ENCODE measurements at regions not wholly inside any gene's neighbourhood (a gene's known extent, or its start where the extent isn't known, plus 50 kb on each side); places are given as distances from the start of the nearest gene placed in this dataset.

DNA sequence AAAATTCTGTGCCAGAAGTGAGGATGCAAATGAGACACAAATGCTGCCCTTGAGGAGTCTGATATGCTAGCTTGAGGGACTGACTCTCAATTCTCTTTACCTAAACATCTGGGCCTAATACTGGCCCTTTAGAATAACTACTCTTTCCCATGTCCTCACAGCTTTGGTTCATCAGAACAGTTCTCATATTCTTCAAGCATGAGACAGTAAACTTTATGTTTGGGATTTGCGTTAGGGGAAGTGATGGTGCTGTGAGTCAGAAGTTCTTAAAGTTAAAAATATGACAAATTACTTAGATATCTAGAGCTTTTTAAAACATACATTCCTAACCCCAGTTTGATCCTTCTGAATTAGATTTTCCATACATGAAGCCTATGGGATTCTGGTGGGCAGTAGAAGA, 665.0 kb upstream of the RGMB start:
- no peak for DNase-seq (ENCODE audit: low read depth)
- TF ChIP-seq, protein P1, sequence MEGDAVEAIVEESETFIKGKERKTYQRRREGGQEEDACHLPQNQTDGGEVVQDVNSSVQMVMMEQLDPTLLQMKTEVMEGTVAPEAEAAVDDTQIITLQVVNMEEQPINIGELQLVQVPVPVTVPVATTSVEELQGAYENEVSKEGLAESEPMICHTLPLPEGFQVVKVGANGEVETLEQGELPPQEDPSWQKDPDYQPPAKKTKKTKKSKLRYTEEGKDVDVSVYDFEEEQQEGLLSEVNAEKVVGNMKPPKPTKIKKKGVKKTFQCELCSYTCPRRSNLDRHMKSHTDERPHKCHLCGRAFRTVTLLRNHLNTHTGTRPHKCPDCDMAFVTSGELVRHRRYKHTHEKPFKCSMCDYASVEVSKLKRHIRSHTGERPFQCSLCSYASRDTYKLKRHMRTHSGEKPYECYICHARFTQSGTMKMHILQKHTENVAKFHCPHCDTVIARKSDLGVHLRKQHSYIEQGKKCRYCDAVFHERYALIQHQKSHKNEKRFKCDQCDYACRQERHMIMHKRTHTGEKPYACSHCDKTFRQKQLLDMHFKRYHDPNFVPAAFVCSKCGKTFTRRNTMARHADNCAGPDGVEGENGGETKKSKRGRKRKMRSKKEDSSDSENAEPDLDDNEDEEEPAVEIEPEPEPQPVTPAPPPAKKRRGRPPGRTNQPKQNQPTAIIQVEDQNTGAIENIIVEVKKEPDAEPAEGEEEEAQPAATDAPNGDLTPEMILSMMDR (IDR thresholded peaks at IDR 0.05; ENCODE audit: control insufficient read depth, extremely low read depth, insufficient read depth): no peak
- H3K4me3 ChIP-seq (ENCODE audit: low read depth, low read length): no peak overlapping the region

DNA sequence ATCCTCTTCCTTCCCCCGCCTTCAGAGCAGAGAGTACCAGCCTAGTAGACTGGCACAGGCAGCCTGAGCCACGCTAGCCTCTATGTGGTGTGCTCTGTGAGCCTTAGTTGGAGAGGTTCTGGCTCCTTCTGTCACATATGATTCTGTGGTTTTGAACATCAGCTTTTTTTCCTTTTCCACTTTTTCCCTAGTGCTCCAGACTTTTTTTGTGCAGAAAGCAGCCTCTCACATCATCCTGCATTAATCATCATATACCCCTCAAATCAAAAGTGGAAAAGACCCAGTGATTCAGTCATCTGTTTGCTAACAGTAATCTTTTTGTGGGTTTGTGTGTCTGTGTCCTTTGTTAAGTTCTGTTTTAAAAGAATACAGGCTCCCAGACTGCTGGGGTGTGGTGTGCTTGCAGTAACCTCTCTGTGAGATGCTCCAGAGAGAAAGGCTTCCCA, 663.9 kb upstream of the RGMB start:
- TF ChIP-seq, protein P1 (IDR thresholded peaks at IDR 0.05; ENCODE audit: control insufficient read depth, extremely low read depth, insufficient read depth): no peak
- no peak overlapping the region for H3K4me3 ChIP-seq (ENCODE audit: low read depth, low read length)
- DNase-seq (ENCODE audit: low read depth): no peak

DNA sequence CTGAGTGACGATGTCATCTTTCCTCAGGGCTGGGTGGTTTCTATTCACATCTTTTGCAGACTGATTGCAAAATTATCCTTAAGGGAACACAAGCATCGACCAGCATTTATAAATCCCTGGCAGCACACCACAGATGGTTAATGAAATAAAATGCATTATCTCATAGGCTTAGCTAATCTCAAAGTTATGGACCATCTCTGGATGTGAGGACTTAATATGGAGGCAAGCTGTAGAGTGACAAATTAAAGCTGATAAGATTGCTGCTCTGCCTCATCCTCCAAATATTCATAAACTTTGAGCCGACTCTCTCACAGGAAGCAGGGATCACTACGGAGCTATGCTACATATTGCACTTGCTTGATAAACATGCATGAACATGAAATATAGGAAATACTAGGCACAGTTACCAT, 663.2 kb upstream of the RGMB start:
- TF ChIP-seq, protein P1 (IDR thresholded peaks at IDR 0.05; ENCODE audit: control insufficient read depth, extremely low read depth, insufficient read depth): no peak
- no peak overlapping the region for H3K4me3 ChIP-seq (ENCODE audit: low read depth, low read length)
- no peak for DNase-seq (ENCODE audit: low read depth)

DNA sequence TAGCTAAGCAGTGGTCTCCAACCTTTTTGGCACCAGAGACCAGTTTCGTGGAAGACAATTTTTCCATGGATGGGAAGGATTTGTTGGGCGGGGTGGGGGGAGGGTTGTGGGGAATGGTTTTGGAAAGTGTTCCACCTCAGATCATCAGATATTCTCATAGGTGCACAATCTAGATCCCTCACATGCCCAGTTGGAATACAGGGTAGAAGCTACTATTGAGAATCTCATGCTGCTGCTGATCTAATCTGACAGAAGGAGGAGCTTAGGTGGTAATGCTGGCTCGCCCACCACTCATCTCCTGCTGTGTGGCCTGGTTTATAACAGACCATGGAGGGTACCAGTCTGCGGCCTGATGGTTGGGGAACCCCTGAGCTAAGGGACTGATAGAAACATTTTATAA, 662.7 kb upstream of the RGMB start:
- DNase-seq (ENCODE audit: low read depth): no peak
- TF ChIP-seq, protein P1 (IDR thresholded peaks at IDR 0.05; ENCODE audit: control insufficient read depth, extremely low read depth, insufficient read depth): no peak
- no peak overlapping the region for H3K4me3 ChIP-seq (ENCODE audit: low read depth, low read length)

DNA sequence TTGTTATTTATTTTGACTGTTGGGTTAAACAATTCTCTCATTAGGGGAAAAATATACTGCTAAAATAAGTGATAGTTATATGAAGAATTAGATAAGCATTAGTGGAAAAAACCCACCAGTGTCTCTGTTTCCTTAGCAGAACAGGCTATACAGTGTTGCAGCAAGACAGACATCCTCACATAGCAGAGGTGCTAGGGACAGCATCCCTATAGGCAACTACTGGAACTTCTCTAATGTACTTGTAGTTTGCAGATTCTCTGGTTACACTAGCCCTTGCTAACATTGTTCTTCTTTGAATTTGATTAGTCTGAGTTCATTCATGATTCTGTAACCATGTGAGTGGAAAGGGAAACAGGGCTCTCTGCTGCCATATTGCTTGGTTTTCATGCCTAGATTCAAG, 661.8 kb upstream of the RGMB start:
- DNase-seq (ENCODE audit: low read depth): no peak
- TF ChIP-seq, protein P1 (IDR thresholded peaks at IDR 0.05; ENCODE audit: control insufficient read depth, extremely low read depth, insufficient read depth): no peak
- H3K4me3 ChIP-seq (ENCODE audit: low read depth, low read length): no peak overlapping the region

DNA sequence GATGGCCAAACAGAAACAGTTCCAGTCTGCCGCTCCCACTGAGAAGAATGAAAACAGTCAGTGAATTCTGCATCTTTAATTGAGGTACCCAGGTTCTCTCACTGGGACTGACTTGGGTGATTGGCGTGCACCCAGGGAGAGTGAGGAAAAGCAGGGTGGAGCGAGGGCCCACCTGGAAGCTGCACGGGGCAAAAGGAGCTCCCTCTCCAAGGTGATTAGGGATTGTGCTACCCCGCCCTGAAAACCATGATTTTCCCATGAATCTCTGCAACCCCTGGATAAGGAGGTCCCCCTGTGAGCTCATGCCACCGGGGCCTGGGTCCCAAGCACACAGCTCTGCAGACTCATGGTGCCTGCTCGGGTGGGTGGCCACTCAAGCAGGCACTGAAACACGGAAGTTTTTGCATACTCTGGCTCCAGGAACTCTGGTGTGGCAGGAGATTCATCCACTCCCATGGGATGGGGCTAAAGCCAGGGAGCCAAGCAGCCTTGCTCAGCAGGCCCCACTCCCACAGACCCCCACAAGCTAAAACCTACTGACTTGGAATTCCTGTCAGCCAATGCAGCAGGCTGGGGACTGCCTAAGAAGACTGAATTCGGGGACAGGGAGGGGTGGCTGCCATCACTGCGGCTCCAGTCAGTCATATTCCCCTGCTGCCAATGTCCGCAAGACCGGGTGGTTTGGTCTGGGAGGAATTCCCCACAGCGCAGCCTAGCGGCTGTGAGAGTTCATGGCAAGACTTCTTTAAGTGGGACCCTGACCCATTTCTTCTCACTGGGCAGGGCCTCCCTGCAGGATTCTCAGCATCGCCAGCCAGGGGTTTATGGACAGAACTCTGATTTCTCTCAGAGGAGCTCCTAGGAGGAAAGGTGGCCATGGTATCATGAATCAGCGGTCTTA, 652.2 kb upstream of the RGMB start:
- no peak for DNase-seq (ENCODE audit: low read depth)
- TF ChIP-seq, protein P1 (IDR thresholded peaks at IDR 0.05; ENCODE audit: control insufficient read depth, extremely low read depth, insufficient read depth): peak; percentile 33; the same call in 1 of the 2 replicates
- no peak overlapping the region for H3K4me3 ChIP-seq (ENCODE audit: low read depth, low read length)

Data from LNCaP clone FGC (cell line).